ENCODE measurements at regions not wholly inside any gene's neighbourhood (a gene's known extent, or its start where the extent isn't known, plus 50 kb on each side); places are given as distances from the start of the nearest gene placed in this dataset.

- Histone ChIP-seq H4K20me1 (ENCODE audit: insufficient read depth, low read length) (no peaks in the 10 kb centered on the region), H3K4me1 (ENCODE audit: control insufficient read depth in 1 of 2, insufficient read depth in 2 of 2, low read length in 2 of 2) (no peaks in the 10 kb centered on the region), H3K9me3 (replicated peaks in 1 of 2; ENCODE audit: control insufficient read depth in 1 of 2, insufficient read depth in 1 of 2, low read length in 2 of 2) (no peaks in the 10 kb centered on the region), H3K36me3 (replicated peaks in 1 of 2; ENCODE audit: control insufficient read depth in 1 of 2, insufficient read depth in 2 of 2, low read length in 2 of 2) (no peaks in the 10 kb centered on the region), H3K27me3 (ENCODE audit: control insufficient read depth in 2 of 2, insufficient read depth in 2 of 2, low read length in 2 of 2) (no peaks in the 10 kb centered on the region), H3K4me2 (replicated peaks; ENCODE audit: extremely low read depth, low read length, poor library complexity, severe bottlenecking) (no peak overlapping the region), H3K9ac (ENCODE audit: insufficient read depth, low read length, poor library complexity, severe bottlenecking) (no peak overlapping the region), H3K79me2 (ENCODE audit: insufficient read depth, low read length) (no peaks in the 10 kb centered on the region), H2AFZ (ENCODE audit: insufficient read depth, low read depth, low read length, poor library complexity, severe bottlenecking) (no peak overlapping the region), H3K27ac (ENCODE audit: low read depth in 1 of 2, low read length in 2 of 2) (no peak overlapping the region), H3K4me3 (replicated peaks in 1 of 3; ENCODE audit: low read depth in 2 of 3, low read length in 3 of 3) (no peak overlapping the region)
- TF ChIP-seq, protein P1, sequence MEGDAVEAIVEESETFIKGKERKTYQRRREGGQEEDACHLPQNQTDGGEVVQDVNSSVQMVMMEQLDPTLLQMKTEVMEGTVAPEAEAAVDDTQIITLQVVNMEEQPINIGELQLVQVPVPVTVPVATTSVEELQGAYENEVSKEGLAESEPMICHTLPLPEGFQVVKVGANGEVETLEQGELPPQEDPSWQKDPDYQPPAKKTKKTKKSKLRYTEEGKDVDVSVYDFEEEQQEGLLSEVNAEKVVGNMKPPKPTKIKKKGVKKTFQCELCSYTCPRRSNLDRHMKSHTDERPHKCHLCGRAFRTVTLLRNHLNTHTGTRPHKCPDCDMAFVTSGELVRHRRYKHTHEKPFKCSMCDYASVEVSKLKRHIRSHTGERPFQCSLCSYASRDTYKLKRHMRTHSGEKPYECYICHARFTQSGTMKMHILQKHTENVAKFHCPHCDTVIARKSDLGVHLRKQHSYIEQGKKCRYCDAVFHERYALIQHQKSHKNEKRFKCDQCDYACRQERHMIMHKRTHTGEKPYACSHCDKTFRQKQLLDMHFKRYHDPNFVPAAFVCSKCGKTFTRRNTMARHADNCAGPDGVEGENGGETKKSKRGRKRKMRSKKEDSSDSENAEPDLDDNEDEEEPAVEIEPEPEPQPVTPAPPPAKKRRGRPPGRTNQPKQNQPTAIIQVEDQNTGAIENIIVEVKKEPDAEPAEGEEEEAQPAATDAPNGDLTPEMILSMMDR (IDR thresholded peaks at IDR 0.05), result no peak
- DNase-seq, result no peak
- intact Hi-C loops (cut with micrococcal nuclease), result no loop called here
- H3K36me3 Mint-ChIP-seq, result no peaks in the 10 kb centered on the region
- peaks cover 0 to 2% (median 0%) of the 10 kb centered on the region in 3 donors for H3K27me3 Mint-ChIP-seq (ENCODE audit: low read depth in 3 of 3)
- H3K4me1 Mint-ChIP-seq, result no peaks in the 10 kb centered on the region
- H3K4me3 Mint-ChIP-seq, result no peak overlapping the region
- no peak overlapping the region for H3K27ac Mint-ChIP-seq
- WGBS (ENCODE audit: insufficient coverage), result 96% methylated on average over 4 of the region's 6 CpGs
- H3K9me3 Mint-ChIP-seq, result peaks cover 0 to 1% (median 0%) of the 10 kb centered on the region in 7 donors
Measured at GRCh38 chr6:125550892-125551291, 198.5 kb upstream of the HEY2 start.

GRCh38 chr6:125552819-125553218, 196.6 kb upstream of the HEY2 start:
- no CpG with 5 or more reads among the region's 1 CpG for WGBS (ENCODE audit: insufficient coverage)
- H3K9me3 ChIP-seq (replicated peaks in 1 of 2; ENCODE audit: control insufficient read depth in 1 of 2, insufficient read depth in 1 of 2, low read length in 2 of 2), result no peaks in the 10 kb centered on the region
- DNase-seq, result no peak

More at GRCh38 chr6:125552819-125553218, 196.6 kb upstream of the HEY2 start:
- Mint-ChIP-seq H3K27ac (no peak overlapping the region), H3K4me3 (no peak overlapping the region), H3K27me3 (ENCODE audit: low read depth in 3 of 3) (peaks cover 0 to 2% (median 0%) of the 10 kb centered on the region in 3 donors), H3K36me3 (no peaks in the 10 kb centered on the region), H3K4me1 (no peaks in the 10 kb centered on the region), H3K9me3 (peaks cover 0 to 1% (median 0%) of the 10 kb centered on the region in 7 donors)
- H3K4me3 ChIP-seq (replicated peaks in 1 of 3; ENCODE audit: low read depth in 2 of 3, low read length in 3 of 3), result no peak overlapping the region
- H3K4me2 ChIP-seq (replicated peaks; ENCODE audit: extremely low read depth, low read length, poor library complexity, severe bottlenecking), result no peak overlapping the region
- no peaks in the 10 kb centered on the region for H3K36me3 ChIP-seq (replicated peaks in 1 of 2; ENCODE audit: control insufficient read depth in 1 of 2, insufficient read depth in 2 of 2, low read length in 2 of 2)
- H3K27me3 ChIP-seq (ENCODE audit: control insufficient read depth in 2 of 2, insufficient read depth in 2 of 2, low read length in 2 of 2), result no peaks in the 10 kb centered on the region
- H3K27ac ChIP-seq (ENCODE audit: low read depth in 1 of 2, low read length in 2 of 2), result no peak overlapping the region
- no peaks in the 10 kb centered on the region for H3K4me1 ChIP-seq (ENCODE audit: control insufficient read depth in 1 of 2, insufficient read depth in 2 of 2, low read length in 2 of 2)
- no peak overlapping the region for H3K9ac ChIP-seq (ENCODE audit: insufficient read depth, low read length, poor library complexity, severe bottlenecking)
- H4K20me1 ChIP-seq (ENCODE audit: insufficient read depth, low read length), result no peaks in the 10 kb centered on the region
- no peak overlapping the region for H2AFZ ChIP-seq (ENCODE audit: insufficient read depth, low read depth, low read length, poor library complexity, severe bottlenecking)
- no peaks in the 10 kb centered on the region for H3K79me2 ChIP-seq (ENCODE audit: insufficient read depth, low read length)
- TF ChIP-seq, protein P1 (IDR thresholded peaks at IDR 0.05), result no peak
- intact Hi-C loops (cut with micrococcal nuclease), result no loop called here
